GM06990 (cell line): ENCODE measurements at regions not wholly inside any gene's neighbourhood (a gene's known extent, or its start where the extent isn't known, plus 50 kb on each side); places are given as distances from the start of the nearest gene placed in this dataset.

Experiments
- DNase-seq: peaks from one replicate; pipeline ENCODE4 v3.0.0-alpha.2; 2011; ENCODE audit not compliant: insufficient read length; ENCODE audit errors: extremely low read depth
- H3K27me3 ChIP-seq: replicated peaks from 2 replicates; pipeline ENCODE4 v1.6.0; 2011; ENCODE audit warnings: low read length; ENCODE audit not compliant: control insufficient read depth, insufficient read depth
- H3K36me3 ChIP-seq: 2 replicates; pipeline ENCODE4 v1.5.1; 2011; ENCODE audit warnings: low read length; ENCODE audit not compliant: control insufficient read depth, insufficient read depth
- H3K4me3 ChIP-seq: replicated peaks from 2 replicates; pipeline ENCODE4 v1.5.1; 2011; ENCODE audit warnings: low read depth, mild to moderate bottlenecking, control low read depth, low read length
- TF ChIP-seq, protein P1 (sequence below): IDR thresholded peaks from 2 replicates; pipeline ENCODE4 v1.5.1; 2011; ENCODE audit warnings: low read length, control low read depth, mild to moderate bottlenecking, inconsistent platforms; ENCODE audit not compliant: insufficient read depth, poor library complexity, severe bottlenecking

GRCh38 chr14:65936342-65936975, 523.9 kb downstream of the FUT8 start:
- no peaks in the 10 kb centered on the region for H3K27me3 ChIP-seq
- H3K36me3 ChIP-seq, result no peaks in the 10 kb centered on the region
- TF ChIP-seq, protein P1, sequence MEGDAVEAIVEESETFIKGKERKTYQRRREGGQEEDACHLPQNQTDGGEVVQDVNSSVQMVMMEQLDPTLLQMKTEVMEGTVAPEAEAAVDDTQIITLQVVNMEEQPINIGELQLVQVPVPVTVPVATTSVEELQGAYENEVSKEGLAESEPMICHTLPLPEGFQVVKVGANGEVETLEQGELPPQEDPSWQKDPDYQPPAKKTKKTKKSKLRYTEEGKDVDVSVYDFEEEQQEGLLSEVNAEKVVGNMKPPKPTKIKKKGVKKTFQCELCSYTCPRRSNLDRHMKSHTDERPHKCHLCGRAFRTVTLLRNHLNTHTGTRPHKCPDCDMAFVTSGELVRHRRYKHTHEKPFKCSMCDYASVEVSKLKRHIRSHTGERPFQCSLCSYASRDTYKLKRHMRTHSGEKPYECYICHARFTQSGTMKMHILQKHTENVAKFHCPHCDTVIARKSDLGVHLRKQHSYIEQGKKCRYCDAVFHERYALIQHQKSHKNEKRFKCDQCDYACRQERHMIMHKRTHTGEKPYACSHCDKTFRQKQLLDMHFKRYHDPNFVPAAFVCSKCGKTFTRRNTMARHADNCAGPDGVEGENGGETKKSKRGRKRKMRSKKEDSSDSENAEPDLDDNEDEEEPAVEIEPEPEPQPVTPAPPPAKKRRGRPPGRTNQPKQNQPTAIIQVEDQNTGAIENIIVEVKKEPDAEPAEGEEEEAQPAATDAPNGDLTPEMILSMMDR, result no peak
- no peak for DNase-seq
- no peak overlapping the region for H3K4me3 ChIP-seq

GRCh38 chr14:65937079-65937959, 524.8 kb downstream of the FUT8 start:
- H3K4me3 ChIP-seq, result no peak overlapping the region
- H3K27me3 ChIP-seq, result peaks cover 2% of the 10 kb centered on the region
- H3K36me3 ChIP-seq, result no peaks in the 10 kb centered on the region
- TF ChIP-seq, protein P1, result no peak
- DNase-seq, result no peak

GRCh38 chr14:65937960-65938316, 525.4 kb downstream of the FUT8 start:
- Histone ChIP-seq H3K4me3 (no peak overlapping the region), H3K36me3 (no peaks in the 10 kb centered on the region), H3K27me3 (peaks cover 2% of the 10 kb centered on the region)
- TF ChIP-seq, protein P1, result no peak
- no peak for DNase-seq

DNA sequence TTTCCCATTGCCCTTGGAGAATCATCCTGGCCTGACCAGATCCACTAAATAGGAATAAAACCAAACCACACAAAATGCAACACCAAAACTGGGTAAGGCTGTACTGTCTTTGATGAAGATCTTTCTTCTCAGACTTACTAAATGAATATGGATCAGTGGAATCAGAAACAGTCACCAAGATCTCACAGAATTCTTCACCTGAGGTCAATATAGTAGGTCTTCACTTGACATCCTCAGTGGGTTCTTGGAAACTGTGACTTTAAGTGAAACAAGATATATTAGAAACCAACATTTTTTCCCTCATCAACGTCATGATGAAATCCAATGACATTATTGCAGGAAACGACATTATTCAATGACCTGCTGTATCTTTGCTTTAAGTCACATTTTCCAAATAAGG, 526.2 kb downstream of the FUT8 start:
- DNase-seq, result no peak
- TF ChIP-seq, protein P1, result no peak
- Histone ChIP-seq H3K27me3 (peaks cover 2% of the 10 kb centered on the region), H3K4me3 (no peak overlapping the region), H3K36me3 (no peaks in the 10 kb centered on the region)

DNA sequence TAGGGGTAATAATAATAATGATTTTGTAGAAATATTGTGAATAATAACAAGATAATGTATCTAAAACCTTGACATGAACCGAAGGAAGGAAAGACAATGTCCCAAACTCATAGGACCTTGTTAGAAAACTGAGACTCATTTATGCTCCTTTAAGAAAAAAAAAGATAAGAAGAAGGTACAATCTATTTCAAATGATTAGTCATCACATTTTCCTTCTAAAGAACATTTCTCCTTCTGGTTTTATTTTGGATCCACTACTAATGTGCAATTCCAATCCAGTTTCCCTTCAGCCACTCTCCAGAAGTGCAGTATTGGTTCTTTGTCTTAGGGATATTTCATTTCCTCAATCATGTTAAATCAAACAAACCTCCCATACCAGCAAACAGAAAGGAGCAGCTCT, 526.7 kb downstream of the FUT8 start:
- Histone ChIP-seq H3K36me3 (no peaks in the 10 kb centered on the region), H3K27me3 (peaks cover 2% of the 10 kb centered on the region), H3K4me3 (no peak overlapping the region)
- TF ChIP-seq, protein P1, result no peak
- no peak for DNase-seq
